Smooth muscle cell (in vitro differentiated cells): ENCODE measurements at regions not wholly inside any gene's neighbourhood (a gene's known extent, or its start where the extent isn't known, plus 50 kb on each side); places are given as distances from the start of the nearest gene placed in this dataset.

ENCODE experiments used
- DNase-seq: peaks from one replicate; lab custom pipeline; 2025; ENCODE audit not compliant: unreplicated experiment; lab: John Stamatoyannopoulos, UW
- H2AFZ ChIP-seq: fragments of 200-600 bp; sonication (generic); 2 replicates; pipeline ENCODE4 v1.6.0; 2016; ENCODE audit warnings: antibody characterized with exemption, low read depth, mild to moderate bottlenecking
- H3F3A ChIP-seq: fragments of 200-600 bp; sonication (generic); 2 replicates; pipeline ENCODE4 v1.6.0; 2017; ENCODE audit warnings: antibody characterized with exemption, low read depth
- H3K27ac ChIP-seq: fragments of 200-600 bp; sonication (generic); 2 replicates; pipeline ENCODE4 v1.5.1; 2016; ENCODE audit warnings: low read depth, mild to moderate bottlenecking
- H3K27me3 ChIP-seq: fragments of 200-600 bp; sonication (generic); 2 replicates; pipeline ENCODE4 v1.6.1; 2016; ENCODE audit warnings: low read depth, mild to moderate bottlenecking
- H3K36me3 ChIP-seq: fragments of 200-600 bp; sonication (generic); 2 replicates; pipeline ENCODE4 v1.5.1; 2016; ENCODE audit warnings: low read depth
- H3K4me1 ChIP-seq: fragments of 200-600 bp; sonication (generic); 2 replicates; pipeline ENCODE4 v1.5.1; 2016; ENCODE audit warnings: low read depth
- H3K4me2 ChIP-seq: fragments of 200-600 bp; sonication (generic); 2 replicates; pipeline ENCODE4 v1.6.0; 2016; ENCODE audit warnings: mild to moderate bottlenecking
- H3K4me3 ChIP-seq: fragments of 200-600 bp; sonication (generic); 2 replicates; pipeline ENCODE4 v1.5.1; 2016; ENCODE audit warnings: mild to moderate bottlenecking
- H3K79me2 ChIP-seq: fragments of 200-600 bp; sonication (generic); 2 replicates; pipeline ENCODE4 v1.6.0; 2016; ENCODE audit warnings: low read depth, mild to moderate bottlenecking
- H3K9ac ChIP-seq: fragments of 200-600 bp; sonication (generic); 2 replicates; pipeline ENCODE4 v1.6.0; 2016; ENCODE audit warnings: low read depth
- H3K9me3 ChIP-seq: fragments of 200-600 bp; sonication (generic); replicated peaks from 2 replicates; pipeline ENCODE4 v1.5.1; 2016; ENCODE audit warnings: low read depth
- H4K20me1 ChIP-seq: fragments of 200-600 bp; sonication (generic); 2 replicates; pipeline ENCODE4 v1.6.0; 2016; ENCODE audit warnings: low read depth
- WGBS: methylation state at CpG from one replicate; pipeline ENCODE4 v1.1.7; 2016; ENCODE audit warnings: low lambda C conversion rate; 5-methylcytosine and 5-hydroxymethylcytosine counted together
- TF ChIP-seq, protein P1 (sequence below): fragments of 200-600 bp; sonication (generic); IDR thresholded peaks from 2 replicates; pipeline ENCODE4 v1.5.1; 2017; ENCODE audit warnings: borderline replicate concordance, mild to moderate bottlenecking, antibody characterized with exemption; ENCODE audit not compliant: insufficient read depth, poor library complexity, severe bottlenecking

DNA sequence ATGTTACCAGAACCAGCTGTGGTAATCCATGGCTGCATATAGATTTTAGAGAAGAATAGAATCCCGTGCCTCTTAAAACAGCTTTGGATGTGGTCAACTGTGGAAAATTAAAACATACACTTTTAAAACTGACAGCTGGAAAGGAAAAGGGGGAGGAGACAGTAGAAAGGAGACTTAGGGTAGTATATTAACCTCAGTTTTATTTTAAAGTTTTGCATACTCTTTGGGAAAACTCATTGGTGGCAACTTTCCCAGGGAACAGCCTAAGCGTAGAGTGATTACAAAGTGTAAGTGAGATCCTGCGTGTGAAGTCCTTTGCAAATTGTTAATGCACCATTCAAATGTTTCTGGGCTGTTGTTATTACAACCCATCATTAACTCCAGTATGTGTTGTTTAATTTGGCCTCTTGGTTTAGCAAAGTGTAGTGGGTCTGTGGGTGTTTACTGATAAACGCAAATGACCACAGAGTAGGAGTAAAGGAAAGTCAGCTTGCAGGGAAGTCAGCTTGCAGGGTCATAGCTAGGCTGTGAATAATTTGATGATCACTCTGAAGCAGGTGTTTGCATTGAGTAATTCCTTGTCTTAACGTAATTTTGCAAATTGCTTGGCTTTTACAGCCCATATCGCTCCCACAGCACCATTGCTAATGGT, 88.0 kb upstream of the DBX1 start:
- Histone ChIP-seq H3K9me3 (no peaks in the 10 kb centered on the region), H4K20me1 (no peaks in the 10 kb centered on the region), H3K36me3 (no peaks in the 10 kb centered on the region), H3K27me3 (peaks cover 36% of the 10 kb centered on the region), H3K9ac (no peak overlapping the region), H3K4me3 (no peak overlapping the region), H3K27ac (no peak overlapping the region), H3F3A (no peaks in the 10 kb centered on the region), H3K4me2 (no peak overlapping the region), H2AFZ (no peak overlapping the region), H3K4me1 (peaks cover 53% of the 10 kb centered on the region), H3K79me2 (no peaks in the 10 kb centered on the region)
- no peak for DNase-seq
- 36% methylated on average over 6 of the region's 6 CpGs for WGBS
- TF ChIP-seq, protein P1, sequence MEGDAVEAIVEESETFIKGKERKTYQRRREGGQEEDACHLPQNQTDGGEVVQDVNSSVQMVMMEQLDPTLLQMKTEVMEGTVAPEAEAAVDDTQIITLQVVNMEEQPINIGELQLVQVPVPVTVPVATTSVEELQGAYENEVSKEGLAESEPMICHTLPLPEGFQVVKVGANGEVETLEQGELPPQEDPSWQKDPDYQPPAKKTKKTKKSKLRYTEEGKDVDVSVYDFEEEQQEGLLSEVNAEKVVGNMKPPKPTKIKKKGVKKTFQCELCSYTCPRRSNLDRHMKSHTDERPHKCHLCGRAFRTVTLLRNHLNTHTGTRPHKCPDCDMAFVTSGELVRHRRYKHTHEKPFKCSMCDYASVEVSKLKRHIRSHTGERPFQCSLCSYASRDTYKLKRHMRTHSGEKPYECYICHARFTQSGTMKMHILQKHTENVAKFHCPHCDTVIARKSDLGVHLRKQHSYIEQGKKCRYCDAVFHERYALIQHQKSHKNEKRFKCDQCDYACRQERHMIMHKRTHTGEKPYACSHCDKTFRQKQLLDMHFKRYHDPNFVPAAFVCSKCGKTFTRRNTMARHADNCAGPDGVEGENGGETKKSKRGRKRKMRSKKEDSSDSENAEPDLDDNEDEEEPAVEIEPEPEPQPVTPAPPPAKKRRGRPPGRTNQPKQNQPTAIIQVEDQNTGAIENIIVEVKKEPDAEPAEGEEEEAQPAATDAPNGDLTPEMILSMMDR, result no peak

DNA sequence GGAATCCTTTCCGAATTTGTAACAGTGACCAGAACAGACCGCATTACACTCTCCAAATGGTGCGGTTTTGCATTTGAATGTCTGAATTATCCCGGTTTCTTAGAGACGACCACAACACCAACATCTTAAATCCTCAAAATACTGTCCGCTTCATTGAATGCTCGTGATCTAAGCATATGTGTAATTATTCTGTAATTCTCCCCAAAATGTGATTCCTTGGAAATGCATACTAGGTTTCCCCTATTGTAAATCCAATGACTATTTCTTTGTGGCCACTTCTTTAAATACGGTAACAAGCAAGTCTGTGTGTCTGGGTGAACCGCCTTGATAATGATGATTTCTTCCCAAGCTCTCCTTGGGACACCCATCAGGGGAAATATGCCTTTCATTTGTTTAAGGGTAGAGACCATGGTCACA, 87.3 kb upstream of the DBX1 start:
- peak overlapping the region; percentile 23 for H3K4me2 ChIP-seq
- H3K36me3 ChIP-seq, result no peaks in the 10 kb centered on the region
- no peaks in the 10 kb centered on the region for H3F3A ChIP-seq
- no peak overlapping the region for H3K9ac ChIP-seq
- H3K4me3 ChIP-seq, result no peak overlapping the region
- H3K4me1 ChIP-seq, result peaks cover 53% of the 10 kb centered on the region
- no peaks in the 10 kb centered on the region for H3K79me2 ChIP-seq
- H2AFZ ChIP-seq, result no peak overlapping the region
- WGBS, result 38% methylated on average over 9 of the region's 9 CpGs
- H3K27me3 ChIP-seq, result peaks cover 35% of the 10 kb centered on the region
- H3K27ac ChIP-seq, result no peak overlapping the region
- TF ChIP-seq, protein P1, result no peak
- H4K20me1 ChIP-seq, result no peaks in the 10 kb centered on the region
- DNase-seq, result no peak
- H3K9me3 ChIP-seq, result no peaks in the 10 kb centered on the region

GRCh38 chr11:20243974-20244373, 83.7 kb upstream of the DBX1 start:
- Histone ChIP-seq H3F3A (no peaks in the 10 kb centered on the region), H3K9me3 (no peaks in the 10 kb centered on the region), H3K27me3 (peaks cover 40% of the 10 kb centered on the region), H4K20me1 (no peaks in the 10 kb centered on the region), H3K4me2 (no peak overlapping the region), H3K79me2 (no peaks in the 10 kb centered on the region), H3K9ac (no peak overlapping the region), H3K27ac (no peak overlapping the region), H3K36me3 (no peaks in the 10 kb centered on the region), H3K4me1 (peaks cover 32% of the 10 kb centered on the region), H2AFZ (no peak overlapping the region), H3K4me3 (no peak overlapping the region)
- TF ChIP-seq, protein P1, result peak; percentile 25
- no peak for DNase-seq
- WGBS, result 84% methylated on average over 3 of the region's 3 CpGs

- WGBS, result 32% methylated on average over 2 of the region's 2 CpGs
- Histone ChIP-seq H3K4me2 (no peak overlapping the region), H3K27ac (no peak overlapping the region), H3K27me3 (peaks cover 21% of the 10 kb centered on the region), H3K4me3 (no peak overlapping the region), H3F3A (no peaks in the 10 kb centered on the region), H3K36me3 (no peaks in the 10 kb centered on the region), H3K79me2 (no peaks in the 10 kb centered on the region), H4K20me1 (no peaks in the 10 kb centered on the region), H2AFZ (no peak overlapping the region), H3K9me3 (peaks cover 6% of the 10 kb centered on the region), H3K4me1 (no peaks in the 10 kb centered on the region), H3K9ac (no peak overlapping the region)
- TF ChIP-seq, protein P1, result no peak
- no peak for DNase-seq
These were observed 78.4 kb upstream of the DBX1 start for GRCh38 chr11:20238712-20239111.
